OCI-LY3 (cell line): ENCODE measurements at regions not wholly inside any gene's neighbourhood (a gene's known extent, or its start where the extent isn't known, plus 50 kb on each side); places are given as distances from the start of the nearest gene placed in this dataset.

Experiments used
- H2AFZ ChIP-seq: fragments of 200-600, 300-600 bp; shearing (Covaris generic); 2 replicates; pipeline ENCODE4 v1.6.0; 2014; ENCODE audit warnings: antibody characterized with exemption, low read depth, low read length
- H3K27ac ChIP-seq: fragments of 200-600, 300-600 bp; sonication (generic); 2 replicates; pipeline ENCODE4 v1.5.1; 2014; ENCODE audit warnings: mild to moderate bottlenecking, low read length, moderate library complexity, mixed read lengths
- H3K27me3 ChIP-seq: fragments of 200-600, 300-600 bp; sonication (generic); 2 replicates; pipeline ENCODE4 v1.6.1; 2014; ENCODE audit warnings: low read depth, low read length, mixed read lengths
- H3K36me3 ChIP-seq: fragments of 200-600, 300-600 bp; sonication (generic); replicated peaks from 2 replicates; pipeline ENCODE3; 2014; ENCODE audit warnings: low read depth, low read length, mixed read lengths
- H3K4me1 ChIP-seq: fragments of 300-600, 200-600 bp; sonication (generic); 2 replicates; pipeline ENCODE4 v1.6.1; 2014; ENCODE audit warnings: low read length, mixed read lengths
- H3K4me2 ChIP-seq: fragments of 200-600, 300-600 bp; sonication (generic); 2 replicates; pipeline ENCODE4 v1.6.1; 2014; ENCODE audit warnings: low read length, mixed read lengths
- H3K4me3 ChIP-seq: fragments of 300-600, 200-600 bp; sonication (generic); 2 replicates; pipeline ENCODE4 v1.5.1; 2014; ENCODE audit warnings: antibody characterized with exemption, mild to moderate bottlenecking, low read length, moderate library complexity
- H3K79me2 ChIP-seq: fragments of 300-600, 200-600 bp; shearing (Covaris generic); 2 replicates; pipeline ENCODE4 v1.6.1; 2014; ENCODE audit warnings: mild to moderate bottlenecking, low read length, mixed read lengths
- H3K9ac ChIP-seq: fragments of 300-600, 200-600 bp; shearing (Covaris generic); 2 replicates; pipeline ENCODE4 v1.6.0; 2014; ENCODE audit warnings: mild to moderate bottlenecking, low read length, moderate library complexity
- H3K9me3 ChIP-seq: fragments of 200-600, 300-600 bp; shearing (Covaris generic); 2 replicates; pipeline ENCODE4 v1.6.1; 2014; ENCODE audit warnings: low read length, mixed read lengths; ENCODE audit not compliant: insufficient read depth
- H4K20me1 ChIP-seq: fragments of 200-600, 300-600 bp; sonication (generic); 2 replicates; pipeline ENCODE4 v1.6.1; 2016; ENCODE audit warnings: low read length, mixed read lengths; ENCODE audit not compliant: insufficient read depth
- CTCF ChIP-seq: fragments of 200-600, 300-600 bp; sonication (generic); IDR thresholded peaks from 2 replicates; pipeline ENCODE4 v1.5.1; 2014; ENCODE audit warnings: antibody characterized with exemption, low read length, low read depth
- EZH2phosphoT487 ChIP-seq: fragments of 200-600 bp; shearing (Covaris generic); IDR thresholded peaks from 2 replicates; pipeline ENCODE4 v1.6.1; 2018; ENCODE audit warnings: antibody characterized with exemption, mixed run types, low read depth

- TF ChIP-seq EZH2phosphoT487 = no peak
- no peak for TF ChIP-seq CTCF
These were observed 105.7 kb downstream of the LCA5 start for GRCh38 chr6:79431537-79431933.

GRCh38 chr6:79430913-79431536, 106.2 kb downstream of the LCA5 start:
- H3K9ac ChIP-seq = no peak overlapping the region
- no peaks in the 10 kb centered on the region for H3K27me3 ChIP-seq
- H3K9me3 ChIP-seq = no peaks in the 10 kb centered on the region
- H3K4me2 ChIP-seq = no peak overlapping the region
- TF ChIP-seq CTCF (no peak), EZH2phosphoT487 (no peak)
- no peak overlapping the region for H3K4me3 ChIP-seq
- H4K20me1 ChIP-seq = no peaks in the 10 kb centered on the region
- no peak overlapping the region for H2AFZ ChIP-seq
- no peak overlapping the region for H3K27ac ChIP-seq
- H3K36me3 ChIP-seq = no peaks in the 10 kb centered on the region
- H3K79me2 ChIP-seq = no peaks in the 10 kb centered on the region
- H3K4me1 ChIP-seq = no peaks in the 10 kb centered on the region

More at GRCh38 chr6:79431537-79431933, 105.7 kb downstream of the LCA5 start:
- H3K4me1 ChIP-seq = no peaks in the 10 kb centered on the region
- H3K9ac ChIP-seq = no peak overlapping the region
- H3K9me3 ChIP-seq = no peaks in the 10 kb centered on the region
- no peak overlapping the region for H3K4me2 ChIP-seq
- no peaks in the 10 kb centered on the region for H3K79me2 ChIP-seq
- H3K36me3 ChIP-seq = no peaks in the 10 kb centered on the region
- H3K4me3 ChIP-seq = no peak overlapping the region
- no peaks in the 10 kb centered on the region for H4K20me1 ChIP-seq
- no peak overlapping the region for H2AFZ ChIP-seq
- no peak overlapping the region for H3K27ac ChIP-seq
- H3K27me3 ChIP-seq = no peaks in the 10 kb centered on the region

GRCh38 chr6:79427721-79428120, 109.5 kb downstream of the LCA5 start:
- H3K4me1 ChIP-seq = no peaks in the 10 kb centered on the region
- no peaks in the 10 kb centered on the region for H3K27me3 ChIP-seq
- no peaks in the 10 kb centered on the region for H3K79me2 ChIP-seq

GRCh38 chr6:79426625-79427278, 110.5 kb downstream of the LCA5 start:
- H3K79me2 ChIP-seq = no peaks in the 10 kb centered on the region
- H3K4me3 ChIP-seq = no peak overlapping the region
- TF ChIP-seq EZH2phosphoT487 = no peak
- no peak for TF ChIP-seq CTCF
- no peak overlapping the region for H2AFZ ChIP-seq
- H3K9ac ChIP-seq = no peak overlapping the region
- no peaks in the 10 kb centered on the region for H4K20me1 ChIP-seq
- no peak overlapping the region for H3K4me2 ChIP-seq
- H3K9me3 ChIP-seq = no peaks in the 10 kb centered on the region
- H3K27ac ChIP-seq = no peak overlapping the region
- H3K4me1 ChIP-seq = no peaks in the 10 kb centered on the region
- no peaks in the 10 kb centered on the region for H3K27me3 ChIP-seq
- no peaks in the 10 kb centered on the region for H3K36me3 ChIP-seq

More at GRCh38 chr6:79427721-79428120, 109.5 kb downstream of the LCA5 start:
- TF ChIP-seq CTCF (no peak), EZH2phosphoT487 (no peak)
- no peak overlapping the region for H3K27ac ChIP-seq
- no peak overlapping the region for H3K9ac ChIP-seq
- no peak overlapping the region for H3K4me3 ChIP-seq
- H3K4me2 ChIP-seq = no peak overlapping the region
- no peaks in the 10 kb centered on the region for H4K20me1 ChIP-seq
- H3K36me3 ChIP-seq = no peaks in the 10 kb centered on the region
- no peaks in the 10 kb centered on the region for H3K9me3 ChIP-seq
- H2AFZ ChIP-seq = no peak overlapping the region
